ENCODE measurements at regions not wholly inside any gene's neighbourhood (a gene's known extent, or its start where the extent isn't known, plus 50 kb on each side); places are given as distances from the start of the nearest gene placed in this dataset.
"Not testable (repeated sequence)": the region's sequence is repeated elsewhere in the genome, so short reads cannot be mapped to it uniquely, and the experiment has no call there.

DNA sequence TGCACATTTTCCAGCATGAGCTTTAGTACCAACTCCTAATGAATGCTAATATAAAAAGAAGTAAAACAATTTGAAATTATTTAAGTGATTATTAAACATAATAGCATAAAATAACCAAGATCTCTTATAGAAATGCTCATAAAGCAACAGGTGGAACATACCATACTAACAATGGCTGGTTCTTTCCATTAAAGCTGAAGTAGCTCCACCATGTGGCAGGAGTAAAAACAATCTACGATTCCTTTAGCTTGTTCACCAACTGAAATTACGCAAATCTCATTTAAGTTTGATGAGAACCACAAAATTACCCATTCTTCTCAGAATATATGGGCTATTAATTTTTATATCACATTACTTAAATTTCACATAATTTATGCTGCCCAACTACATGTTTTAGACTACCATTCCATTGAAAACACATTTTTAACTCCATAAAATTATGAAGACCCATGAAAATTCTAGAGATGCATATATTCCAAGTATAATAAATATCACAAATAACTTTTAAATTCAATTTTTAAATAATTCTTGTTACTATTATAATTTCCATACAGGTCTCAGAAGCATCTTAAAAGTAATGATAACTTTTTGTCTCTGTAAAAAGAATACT, 213.6 kb downstream of the DAD1 start:
- TF ChIP-seq POLR2A (IDR thresholded peaks at IDR 0.05) (no peak), POLR2AphosphoS5 (IDR thresholded peaks at IDR 0.05) (no peak), EP300 (IDR thresholded peaks at IDR 0.05) (no peak)
- TF ChIP-seq, protein P1, sequence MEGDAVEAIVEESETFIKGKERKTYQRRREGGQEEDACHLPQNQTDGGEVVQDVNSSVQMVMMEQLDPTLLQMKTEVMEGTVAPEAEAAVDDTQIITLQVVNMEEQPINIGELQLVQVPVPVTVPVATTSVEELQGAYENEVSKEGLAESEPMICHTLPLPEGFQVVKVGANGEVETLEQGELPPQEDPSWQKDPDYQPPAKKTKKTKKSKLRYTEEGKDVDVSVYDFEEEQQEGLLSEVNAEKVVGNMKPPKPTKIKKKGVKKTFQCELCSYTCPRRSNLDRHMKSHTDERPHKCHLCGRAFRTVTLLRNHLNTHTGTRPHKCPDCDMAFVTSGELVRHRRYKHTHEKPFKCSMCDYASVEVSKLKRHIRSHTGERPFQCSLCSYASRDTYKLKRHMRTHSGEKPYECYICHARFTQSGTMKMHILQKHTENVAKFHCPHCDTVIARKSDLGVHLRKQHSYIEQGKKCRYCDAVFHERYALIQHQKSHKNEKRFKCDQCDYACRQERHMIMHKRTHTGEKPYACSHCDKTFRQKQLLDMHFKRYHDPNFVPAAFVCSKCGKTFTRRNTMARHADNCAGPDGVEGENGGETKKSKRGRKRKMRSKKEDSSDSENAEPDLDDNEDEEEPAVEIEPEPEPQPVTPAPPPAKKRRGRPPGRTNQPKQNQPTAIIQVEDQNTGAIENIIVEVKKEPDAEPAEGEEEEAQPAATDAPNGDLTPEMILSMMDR (IDR thresholded peaks at IDR 0.05) = peak in 5 of 6 experiments; percentile 23 to 56 (median 45)
- H3K27ac ChIP-seq = no peak overlapping the region
- no peak for DNase-seq
- ATAC-seq (ENCODE audit: low FRiP score in 2 of 2) = peak in 1 of 2 donors; percentile 64
- no peaks in the 10 kb centered on the region for H3K27me3 ChIP-seq
- H3K4me3 ChIP-seq = no peak overlapping the region
- H3K36me3 ChIP-seq = no peaks in the 10 kb centered on the region
- no peaks in the 10 kb centered on the region for H3K9me3 ChIP-seq
- WGBS, 2 donors = 1 to 9% methylated on average over 2 of the region's 2 CpGs
- peaks cover 3 to 10% (median 8%) of the 10 kb centered on the region in 4 donors for H3K4me1 ChIP-seq

DNA sequence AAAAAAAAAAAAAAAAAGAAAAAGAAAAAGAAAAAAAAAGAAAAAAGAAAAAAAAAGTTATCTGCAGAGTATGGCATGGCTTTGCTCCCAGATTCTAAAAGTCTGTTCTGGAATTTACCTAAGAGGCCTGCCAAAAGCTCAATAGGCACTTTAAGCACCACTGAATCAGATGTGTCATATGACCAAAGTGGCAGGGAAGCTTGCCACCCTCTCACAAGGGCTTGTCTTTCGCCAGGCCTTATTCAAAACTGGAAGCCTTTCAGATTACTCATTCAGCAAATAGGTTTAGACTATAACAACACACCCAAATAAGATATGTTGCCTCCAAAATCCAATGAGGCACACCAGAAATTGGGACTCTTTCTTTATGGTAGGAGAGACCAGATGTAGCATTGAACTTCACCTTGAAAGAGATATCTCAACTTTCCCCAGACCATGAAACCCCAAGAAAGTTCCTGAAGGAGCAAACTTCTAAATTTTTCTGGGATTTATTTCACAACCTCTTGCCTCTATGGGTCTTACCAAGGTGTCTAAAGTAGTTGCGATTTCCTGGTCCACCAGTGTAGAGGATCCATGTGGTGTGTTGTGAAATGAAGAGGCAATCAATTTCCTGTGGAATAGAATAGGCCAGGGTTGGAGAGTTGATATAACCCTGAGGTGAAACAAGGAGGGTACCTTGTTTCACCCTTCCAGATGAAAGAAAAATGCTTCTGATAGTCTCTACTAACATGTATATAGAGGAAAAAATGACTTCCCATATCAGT, 218.8 kb downstream of the DAD1 start:
- Histone ChIP-seq H3K27me3 (no peaks in the 10 kb centered on the region), H3K4me3 (no peak overlapping the region), H3K9me3 (no peaks in the 10 kb centered on the region), H3K27ac (peak overlapping the region; percentile 50 to 76 (median 65)), H3K4me1 (peaks cover 3 to 10% (median 7%) of the 10 kb centered on the region in 4 donors), H3K36me3 (no peaks in the 10 kb centered on the region)
- DNase-seq = peak in 1 of 2 donors; percentile 77
- ATAC-seq (ENCODE audit: low FRiP score in 2 of 2) = peak; percentile 68 to 78
- WGBS, 2 donors = 48 to 60% methylated on average over 2 of the region's 2 CpGs
- TF ChIP-seq, protein P1 (IDR thresholded peaks at IDR 0.05) = no peak
- TF ChIP-seq EP300 (IDR thresholded peaks at IDR 0.05) (peak in 1 of 4 donors; percentile 93), POLR2A (IDR thresholded peaks at IDR 0.05) (no peak)

DNA sequence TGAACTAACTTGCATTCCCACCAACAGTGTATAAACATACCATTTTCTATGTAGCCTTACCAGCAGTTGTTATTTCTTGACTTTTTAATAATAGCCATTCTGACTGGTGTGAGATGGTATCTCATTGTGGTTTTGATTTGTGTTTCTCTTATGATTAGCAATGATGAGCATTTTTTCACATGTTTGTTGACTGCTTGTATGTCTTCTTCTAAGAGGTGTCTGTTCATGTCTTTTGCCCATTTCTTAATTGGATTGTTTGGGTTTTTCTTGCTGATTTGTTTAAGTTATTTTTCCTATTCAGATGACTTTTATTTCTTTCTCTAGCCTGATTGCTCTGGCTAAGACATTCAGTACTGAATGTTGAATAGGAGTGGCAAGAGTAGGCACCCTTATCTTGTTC, 230.3 kb downstream of the DAD1 start:
- no peak for DNase-seq
- no peaks in the 10 kb centered on the region for H3K36me3 ChIP-seq
- H3K9me3 ChIP-seq = no peaks in the 10 kb centered on the region
- no peak overlapping the region for H3K4me3 ChIP-seq
- TF ChIP-seq, protein P1 (IDR thresholded peaks at IDR 0.05) = no peak
- TF ChIP-seq EP300 (IDR thresholded peaks at IDR 0.05) (no peak), POLR2A (IDR thresholded peaks at IDR 0.05) (no peak), POLR2AphosphoS5 (IDR thresholded peaks at IDR 0.05) (no peak)
- H3K4me1 ChIP-seq = no peaks in the 10 kb centered on the region
- no peaks in the 10 kb centered on the region for H3K27me3 ChIP-seq
- H3K27ac ChIP-seq = no peak overlapping the region
- ATAC-seq (ENCODE audit: low FRiP score in 2 of 2) = no peak

DNA sequence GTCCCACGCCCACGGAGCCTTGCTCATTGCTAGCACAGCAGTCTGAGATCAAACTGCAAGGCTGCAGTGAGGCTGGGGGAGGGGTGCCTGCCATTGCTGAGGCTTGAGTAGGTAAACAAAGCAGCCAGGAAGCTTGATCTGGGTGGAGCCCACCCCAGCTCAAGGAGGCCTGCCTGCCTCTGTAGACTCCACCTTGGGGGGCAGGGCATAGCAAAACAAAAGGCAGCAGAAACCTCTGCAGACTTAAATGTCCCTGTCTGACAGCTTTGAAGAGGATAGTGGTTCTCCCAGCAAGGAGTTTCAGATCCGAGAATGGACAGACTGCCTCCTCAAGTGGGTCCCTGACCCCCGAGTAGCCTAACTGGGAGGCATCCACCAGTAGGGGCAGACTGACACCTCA, 239.7 kb downstream of the DAD1 start:
- H3K4me1 ChIP-seq; ATAC-seq (ENCODE audit: low FRiP score in 2 of 2); H3K27ac ChIP-seq; H3K36me3 ChIP-seq; H3K9me3 ChIP-seq; H3K4me3 ChIP-seq; H3K27me3 ChIP-seq: not testable (repeated sequence)
- WGBS, 2 donors = 75% methylated on average over 4 of the region's 4 CpGs; no CpG with 5 or more reads in 1 of the 2 donors
- DNase-seq = peak in 1 of 2 donors; percentile 8

DNA sequence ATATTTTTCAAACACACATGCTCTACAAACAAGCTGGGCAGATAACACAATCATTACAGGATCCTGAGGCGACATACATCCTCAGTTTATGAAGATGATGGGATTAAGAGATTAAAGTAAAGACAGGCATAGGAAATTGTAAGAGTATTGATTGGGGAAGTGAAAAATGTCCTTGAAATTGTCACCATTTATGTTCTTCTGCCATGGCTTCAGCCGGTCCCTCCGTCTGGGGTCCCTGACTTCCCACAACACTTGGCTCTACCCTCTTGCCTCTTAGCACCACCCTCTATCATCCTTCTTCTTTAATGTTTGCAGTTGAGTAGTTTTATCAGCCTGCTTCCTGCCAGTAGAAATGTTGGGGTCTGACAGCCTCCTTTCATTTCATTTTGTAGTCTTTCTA, 244.4 kb downstream of the DAD1 start:
- no peaks in the 10 kb centered on the region for H3K27me3 ChIP-seq
- ATAC-seq (ENCODE audit: low FRiP score in 2 of 2) (no peak), DNase-seq (no peak)
- H3K4me1 ChIP-seq = no peaks in the 10 kb centered on the region
- H3K9me3 ChIP-seq = peaks cover 0 to 17% (median 9%) of the 10 kb centered on the region in 4 donors
- H3K27ac ChIP-seq = no peak overlapping the region
- TF ChIP-seq, protein P1 (IDR thresholded peaks at IDR 0.05) = no peak
- TF ChIP-seq POLR2A (IDR thresholded peaks at IDR 0.05) (no peak), EP300 (IDR thresholded peaks at IDR 0.05) (no peak), POLR2AphosphoS5 (IDR thresholded peaks at IDR 0.05) (no peak)
- WGBS, 2 donors = 93 to 96% methylated on average over 3 of the region's 3 CpGs
- H3K36me3 ChIP-seq = no peaks in the 10 kb centered on the region
- no peak overlapping the region for H3K4me3 ChIP-seq

DNA sequence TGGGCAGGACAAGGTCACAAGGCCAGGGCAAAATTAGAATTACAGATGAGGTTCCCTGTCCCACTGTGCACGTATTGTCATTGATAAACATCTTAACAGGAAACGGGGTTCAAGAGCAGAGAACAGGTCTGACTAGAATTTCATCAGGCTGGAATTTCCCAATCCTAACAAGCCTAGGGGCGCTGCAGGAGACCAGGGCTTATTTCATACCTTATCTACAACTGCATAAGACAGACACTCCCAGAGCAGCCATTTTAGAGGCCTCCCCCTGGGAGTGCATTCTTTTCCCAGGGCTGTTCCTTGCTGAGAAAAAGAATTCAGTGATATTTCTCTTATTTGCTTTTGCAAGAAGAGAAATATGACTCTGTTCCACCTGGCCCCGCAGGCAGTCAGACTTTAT, 244.8 kb downstream of the DAD1 start:
- not testable (repeated sequence) for H3K27ac ChIP-seq; H3K27me3 ChIP-seq; ATAC-seq (ENCODE audit: low FRiP score in 2 of 2); H3K4me1 ChIP-seq; H3K4me3 ChIP-seq; DNase-seq; H3K36me3 ChIP-seq
- peaks cover 0 to 17% (median 9%) of the 10 kb centered on the region in 4 donors for H3K9me3 ChIP-seq
- WGBS, 2 donors = 61 to 73% methylated on average over 4 of the region's 4 CpGs

Measured in upper lobe of left lung (tissue), 6 donors.